Erythroblast (primary cell): ENCODE measurements at regions not wholly inside any gene's neighbourhood (a gene's known extent, or its start where the extent isn't known, plus 50 kb on each side); places are given as distances from the start of the nearest gene placed in this dataset.

Experiments used
- GATA1 ChIP-seq: IDR thresholded peaks from 2 replicates; pipeline ENCODE4 v1.6.1; 2011; ENCODE audit warnings: low read depth, mild to moderate bottlenecking, control low read depth, low read length, moderate library complexity
- POLR2A ChIP-seq: IDR thresholded peaks from 2 replicates; pipeline ENCODE4 v1.6.1; 2011; ENCODE audit warnings: mild to moderate bottlenecking, low read length

GRCh38 chr9:105057551-105057950 lies 129.6 kb upstream of the ABCA1 start:
- no peak for TF ChIP-seq POLR2A
- TF ChIP-seq GATA1: no peak
